Ovary (tissue), 3 donors: ENCODE measurements at regions not wholly inside any gene's neighbourhood (a gene's known extent, or its start where the extent isn't known, plus 50 kb on each side); places are given as distances from the start of the nearest gene placed in this dataset.

Experiments used
- EP300 ChIP-seq: sonication (generic); formaldehyde crosslinking; IDR thresholded peaks from one replicate; pipeline ENCODE4 v1.6.1; 2017; ENCODE audit warnings: antibody characterized with exemption
- POLR2A ChIP-seq: fragments of 450-650 bp; IDR thresholded peaks from one replicate; pipeline ENCODE4 v1.6.1; 2017; ENCODE audit warnings: antibody characterized with exemption, mild to moderate bottlenecking, moderate library complexity
- TF ChIP-seq, protein P1 (sequence below), 3 donors: fragments of 450-650 bp in 2 of 3; fragments of 200-600 bp in 1 of 3; IDR thresholded peaks; one replicate each; pipeline versions ENCODE4 v1.5.1 to v1.8.0; 2016 to 2022; ENCODE audit warnings: antibody characterized with exemption in 3 of 3, mild to moderate bottlenecking in 1 of 3
- donor health status: DM: no; HTN: no; CAD: no.

DNA sequence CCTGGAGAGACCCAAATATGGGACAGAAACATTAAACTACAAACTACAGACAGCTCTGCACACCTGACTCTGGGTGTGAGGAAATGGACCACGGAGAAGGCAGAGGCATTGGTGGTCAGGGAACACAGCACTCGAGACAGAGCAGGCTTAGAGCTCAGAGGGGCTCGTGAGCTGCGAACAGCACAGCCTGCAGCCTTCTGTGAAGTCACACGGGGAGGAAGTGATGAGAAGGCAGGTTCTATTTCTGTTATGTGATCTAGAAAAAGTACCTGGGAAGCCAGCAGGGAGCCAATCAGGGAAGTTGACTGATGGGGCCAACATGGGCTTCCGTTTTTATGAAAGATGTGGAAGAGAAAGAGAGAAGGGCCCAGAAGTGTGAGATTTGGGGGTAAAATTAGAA is 88.9 kb upstream of the SNAP25 start:
- TF ChIP-seq EP300 (no peak), POLR2A (no peak)
- TF ChIP-seq, protein P1, sequence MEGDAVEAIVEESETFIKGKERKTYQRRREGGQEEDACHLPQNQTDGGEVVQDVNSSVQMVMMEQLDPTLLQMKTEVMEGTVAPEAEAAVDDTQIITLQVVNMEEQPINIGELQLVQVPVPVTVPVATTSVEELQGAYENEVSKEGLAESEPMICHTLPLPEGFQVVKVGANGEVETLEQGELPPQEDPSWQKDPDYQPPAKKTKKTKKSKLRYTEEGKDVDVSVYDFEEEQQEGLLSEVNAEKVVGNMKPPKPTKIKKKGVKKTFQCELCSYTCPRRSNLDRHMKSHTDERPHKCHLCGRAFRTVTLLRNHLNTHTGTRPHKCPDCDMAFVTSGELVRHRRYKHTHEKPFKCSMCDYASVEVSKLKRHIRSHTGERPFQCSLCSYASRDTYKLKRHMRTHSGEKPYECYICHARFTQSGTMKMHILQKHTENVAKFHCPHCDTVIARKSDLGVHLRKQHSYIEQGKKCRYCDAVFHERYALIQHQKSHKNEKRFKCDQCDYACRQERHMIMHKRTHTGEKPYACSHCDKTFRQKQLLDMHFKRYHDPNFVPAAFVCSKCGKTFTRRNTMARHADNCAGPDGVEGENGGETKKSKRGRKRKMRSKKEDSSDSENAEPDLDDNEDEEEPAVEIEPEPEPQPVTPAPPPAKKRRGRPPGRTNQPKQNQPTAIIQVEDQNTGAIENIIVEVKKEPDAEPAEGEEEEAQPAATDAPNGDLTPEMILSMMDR (IDR thresholded peaks at IDR 0.05) = no peak
